Fibroblast of mammary gland (primary cell): ENCODE measurements at regions not wholly inside any gene's neighbourhood (a gene's known extent, or its start where the extent isn't known, plus 50 kb on each side); places are given as distances from the start of the nearest gene placed in this dataset.

Experiments used
- DNase-seq: peaks from one replicate; pipeline ENCODE4 v3.0.0-alpha.2; 2010; ENCODE audit warnings: low read depth
- H3K4me3 ChIP-seq: 2 replicates; pipeline ENCODE4 v1.5.1; 2011; ENCODE audit warnings: low read depth, mild to moderate bottlenecking, low read length, moderate library complexity; ENCODE audit not compliant: control insufficient read depth
- CTCF ChIP-seq: conservative IDR thresholded peaks from 2 replicates; pipeline ENCODE4 v1.5.1; 2011; ENCODE audit warnings: low read depth, low read length, inconsistent platforms; ENCODE audit not compliant: control insufficient read depth, insufficient read depth

DNA sequence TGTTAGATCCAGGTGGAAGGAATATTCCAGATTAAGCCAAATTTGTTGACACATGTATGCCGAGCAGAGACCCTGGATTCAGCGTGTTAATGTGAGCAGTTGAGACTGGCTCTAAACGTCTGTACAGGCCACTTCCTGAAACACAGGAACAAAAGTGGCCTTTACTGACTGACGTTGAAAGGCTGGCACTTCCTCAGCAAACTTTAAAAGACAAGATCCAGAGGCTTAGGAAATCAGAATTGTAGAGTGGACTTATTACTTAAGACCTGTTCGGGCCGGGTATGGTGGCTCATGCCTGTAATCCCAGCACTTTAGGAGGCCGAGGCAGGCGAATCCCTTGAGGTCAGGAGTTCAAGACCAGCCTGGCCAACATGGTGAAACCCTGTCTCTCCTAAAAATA lies 125.7 kb upstream of the ARID1B start:
- TF ChIP-seq CTCF, result no peak
- no peak for DNase-seq
- no peak overlapping the region for H3K4me3 ChIP-seq

DNA sequence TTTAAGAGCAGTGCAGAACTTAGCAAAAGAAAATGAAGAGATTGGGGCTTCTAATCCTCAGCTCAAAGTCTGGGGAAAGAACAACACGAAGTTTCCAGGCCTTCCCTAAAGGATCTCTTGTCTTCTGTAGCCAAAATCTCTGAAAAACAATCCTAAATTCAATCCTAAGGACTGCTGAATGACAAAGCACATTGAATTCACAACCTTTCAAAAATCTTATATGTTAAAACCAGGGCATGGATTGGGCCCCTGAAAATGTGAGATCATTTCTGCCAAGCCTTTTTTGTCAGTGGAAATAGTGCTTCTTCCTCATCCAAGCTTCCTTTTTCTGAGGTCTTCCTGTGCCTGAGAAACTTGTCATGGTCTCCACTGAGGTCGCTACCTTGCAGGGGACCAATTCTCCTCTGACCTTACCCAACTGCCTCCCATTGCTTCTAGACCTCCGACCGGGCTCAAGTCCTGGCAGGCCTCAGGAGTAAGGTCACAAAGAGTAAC lies 126.2 kb upstream of the ARID1B start:
- DNase-seq, result no peak
- no peak overlapping the region for H3K4me3 ChIP-seq
- no peak for TF ChIP-seq CTCF

DNA sequence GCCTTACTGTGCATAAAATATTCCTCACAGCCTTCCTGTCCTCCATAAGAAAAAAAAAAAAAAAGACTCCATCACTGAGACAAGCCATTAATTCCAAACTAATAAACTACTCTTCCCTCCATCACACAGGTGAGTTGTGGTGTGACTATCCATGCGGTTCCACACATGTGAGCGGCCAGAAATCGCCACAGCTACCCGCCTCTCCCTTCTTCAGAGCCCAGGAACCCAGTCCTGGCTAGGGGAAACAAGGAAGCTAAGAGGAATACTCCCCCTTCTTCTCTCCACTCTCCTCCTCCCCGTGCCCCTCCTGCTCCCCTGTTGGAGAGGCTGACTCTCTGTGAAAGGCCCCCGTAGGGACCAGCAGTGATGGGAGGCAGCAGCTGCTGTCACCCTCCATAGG lies 128.6 kb upstream of the ARID1B start:
- TF ChIP-seq CTCF, result no peak
- DNase-seq, result no peak
- H3K4me3 ChIP-seq, result no peak overlapping the region

DNA sequence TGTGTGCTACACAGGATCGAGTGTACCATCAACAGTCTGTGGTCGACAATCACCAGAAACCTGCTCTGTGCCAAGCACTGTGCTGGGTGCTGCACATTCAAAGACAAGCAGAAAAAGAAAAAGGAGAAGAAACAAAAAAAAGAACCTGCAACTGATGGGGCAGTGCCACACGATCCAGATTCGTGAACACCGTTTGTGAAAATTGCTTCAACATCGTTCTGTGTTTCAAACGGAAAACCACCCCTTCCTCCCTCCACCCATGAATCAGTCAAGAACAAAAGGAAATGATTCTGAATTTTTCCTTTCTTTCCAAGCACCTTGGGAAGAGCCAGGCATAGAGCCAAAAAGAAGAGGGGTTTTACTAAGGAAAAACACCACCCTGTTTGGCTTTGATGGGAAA lies 129.2 kb upstream of the ARID1B start:
- no peak for DNase-seq
- no peak overlapping the region for H3K4me3 ChIP-seq
- TF ChIP-seq CTCF, result no peak

DNA sequence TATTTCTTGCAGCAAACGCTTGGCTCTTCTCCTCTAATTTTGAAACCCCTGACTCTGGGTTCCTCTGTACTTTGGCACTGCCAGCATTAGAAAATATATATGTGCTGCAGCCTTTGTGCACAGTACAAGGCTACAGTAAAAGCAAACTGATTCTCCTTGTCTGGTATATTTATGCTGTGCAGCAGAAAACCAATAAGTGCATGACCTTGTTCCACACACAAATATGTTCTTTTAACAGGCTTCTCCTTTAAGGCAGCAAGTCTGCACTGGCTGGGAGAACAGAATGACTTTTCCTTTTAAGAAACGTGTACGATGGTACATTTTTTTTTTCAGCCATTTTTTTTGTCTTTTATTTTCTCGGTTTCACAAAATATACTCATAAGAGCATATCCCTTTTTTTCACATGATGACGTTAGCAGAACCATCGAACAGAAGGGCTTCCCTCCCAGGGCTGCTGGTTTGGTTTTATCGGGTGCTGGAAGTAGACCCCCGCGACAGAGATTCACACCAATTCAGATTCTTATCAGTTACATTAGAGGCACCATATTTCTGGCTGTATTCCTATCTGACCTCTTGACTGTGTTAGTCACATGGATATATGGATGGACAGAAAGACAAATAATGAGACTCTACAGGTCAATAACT lies 129.9 kb upstream of the ARID1B start:
- no peak for DNase-seq
- TF ChIP-seq CTCF, result no peak
- no peak overlapping the region for H3K4me3 ChIP-seq

DNA sequence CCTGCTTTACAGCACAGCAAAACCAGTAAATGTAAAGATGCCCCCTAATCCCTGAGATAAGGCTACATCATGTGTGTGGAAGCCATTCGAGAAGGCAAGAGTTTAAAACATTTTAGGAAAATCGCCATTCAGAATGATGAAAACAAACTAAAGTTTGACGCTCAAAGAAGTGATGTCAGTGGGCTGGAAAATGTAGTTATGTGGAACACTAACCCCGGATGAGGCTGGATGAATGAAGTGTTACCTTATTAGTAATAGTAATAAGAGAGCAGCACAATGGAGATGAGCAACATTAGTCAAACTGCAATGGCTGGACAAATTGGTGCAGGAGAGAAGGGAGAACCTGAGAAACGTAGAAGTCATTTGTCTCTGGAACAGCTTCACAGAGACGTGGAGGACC lies 130.7 kb upstream of the ARID1B start:
- no peak for TF ChIP-seq CTCF
- DNase-seq, result no peak
- H3K4me3 ChIP-seq, result no peak overlapping the region

GRCh38 chr6:156645097-156645496 lies 132.1 kb upstream of the ARID1B start:
- peak; percentile 45 for DNase-seq
- no peak overlapping the region for H3K4me3 ChIP-seq
- TF ChIP-seq CTCF, result no peak
